ENCODE measurements at regions not wholly inside any gene's neighbourhood (a gene's known extent, or its start where the extent isn't known, plus 50 kb on each side); places are given as distances from the start of the nearest gene placed in this dataset.
"Not testable (repeated sequence)": the region's sequence is repeated elsewhere in the genome, so short reads cannot be mapped to it uniquely, and the experiment has no call there.

DNA sequence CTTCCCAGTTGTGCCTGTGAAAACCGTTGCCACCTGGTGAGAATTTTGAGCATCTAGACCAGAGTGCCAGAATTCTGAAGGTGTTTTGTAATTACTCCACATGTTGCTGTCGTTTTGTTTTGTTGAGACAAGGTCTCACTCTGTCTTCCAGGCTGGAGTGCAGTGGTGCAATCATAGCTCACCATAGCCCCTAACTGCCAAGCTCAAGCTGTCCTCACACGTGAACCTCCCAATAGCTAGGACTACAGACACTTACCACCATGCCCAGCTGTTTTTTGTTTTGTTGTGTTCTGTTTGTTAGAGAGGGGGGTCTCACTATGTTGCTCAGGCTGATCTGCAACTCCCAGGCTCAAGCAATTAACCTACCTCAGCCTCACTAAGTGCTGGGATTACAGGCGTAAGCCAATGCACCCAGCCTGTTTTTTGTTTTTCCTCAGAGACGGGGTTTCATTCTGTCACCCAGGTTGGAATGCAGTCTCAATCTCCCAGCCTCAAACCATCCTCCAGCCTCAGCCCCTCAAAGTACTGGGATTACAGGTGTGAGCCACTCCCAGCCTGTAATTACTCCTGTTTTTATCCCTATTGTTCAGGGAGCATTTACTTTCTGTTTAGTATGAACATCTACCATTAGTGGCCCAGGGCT, 121.1 kb upstream of the DMRT1 start:
- DNase-seq, result no peak

DNA sequence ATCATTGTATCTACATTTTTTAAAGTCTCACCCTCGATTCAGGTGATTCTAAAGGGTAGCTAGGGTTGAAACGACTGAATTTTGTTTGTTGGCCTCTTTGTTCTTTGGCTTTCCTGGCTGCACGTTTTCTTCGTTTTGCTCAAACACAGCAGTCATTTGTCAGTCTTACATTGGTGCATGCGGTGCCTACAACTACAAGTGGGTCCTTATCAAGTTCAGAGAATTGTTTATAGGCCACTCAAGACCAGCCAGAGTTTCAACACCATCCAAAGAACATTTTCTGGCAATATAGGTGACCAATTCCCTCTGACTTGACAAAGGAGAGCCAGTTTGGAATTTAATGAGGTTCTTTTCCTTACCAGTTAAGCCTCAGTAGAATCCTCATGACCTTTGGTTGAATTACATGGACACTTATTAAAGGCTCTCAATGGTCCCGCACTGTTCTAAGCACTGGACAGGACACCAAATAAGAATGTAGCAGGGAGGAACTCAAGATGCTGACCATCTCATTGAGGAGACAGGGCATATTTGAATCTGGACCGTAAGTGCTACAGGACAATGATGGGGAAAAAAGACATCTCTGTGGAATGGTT, 119.0 kb upstream of the DMRT1 start:
- DNase-seq, result no peak

DNA sequence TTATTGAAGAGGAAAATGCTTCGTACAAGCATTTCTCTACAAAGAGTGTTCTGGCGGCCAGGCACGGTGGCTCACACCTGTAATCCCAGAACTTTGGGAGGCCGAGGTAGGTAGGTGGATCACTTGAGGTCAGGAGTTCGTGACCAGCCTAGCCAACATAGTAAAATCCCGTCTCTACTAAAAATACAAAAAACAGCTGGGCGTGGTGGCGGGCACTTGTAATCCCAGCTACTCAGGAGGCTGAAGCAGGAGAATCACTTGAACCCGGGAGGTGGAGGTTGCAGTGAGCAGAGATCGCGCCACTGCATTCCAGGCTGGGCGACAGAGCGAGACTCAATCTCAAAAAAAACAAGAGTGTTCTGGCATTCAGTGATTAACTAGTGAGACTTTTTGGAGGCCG, 117.0 kb upstream of the DMRT1 start:
- not testable (repeated sequence) for DNase-seq

DNA sequence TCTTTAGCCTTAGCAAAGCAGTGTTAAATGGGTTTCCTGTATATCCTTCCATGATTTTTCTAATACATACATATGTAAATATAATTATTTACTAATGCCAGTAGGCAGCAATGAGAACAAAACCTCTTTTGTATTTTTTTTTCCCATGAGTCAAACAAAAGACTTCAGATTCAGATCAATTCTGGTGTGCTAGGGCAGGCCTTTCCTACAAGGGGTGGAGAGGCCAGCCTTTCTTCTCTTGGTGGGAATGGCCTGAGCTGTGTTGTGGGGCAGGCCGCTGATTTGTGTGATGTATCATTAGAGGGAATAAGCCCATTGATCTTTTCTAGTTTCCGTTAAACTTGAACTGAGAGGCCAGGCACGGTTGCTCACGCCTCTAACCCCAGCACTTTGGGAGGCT, 115.5 kb upstream of the DMRT1 start:
- no peak for DNase-seq

DNA sequence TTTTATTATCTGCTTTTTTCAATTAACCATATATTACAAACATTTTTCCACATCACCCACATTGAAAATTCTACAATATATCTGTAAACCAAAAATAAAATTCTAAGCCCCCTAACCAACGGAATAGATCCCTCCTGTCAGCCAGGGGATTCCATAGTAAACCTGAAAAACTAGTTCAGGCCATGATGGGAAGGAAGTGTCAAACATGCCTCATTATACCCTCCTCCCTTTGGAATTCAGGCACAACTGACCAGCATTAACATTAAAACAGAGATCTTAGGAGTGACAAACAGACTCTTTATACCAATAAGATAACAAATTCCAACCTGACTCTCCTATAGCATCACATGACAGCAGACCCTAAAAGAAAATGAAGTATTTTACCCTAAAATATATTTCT, 113.7 kb upstream of the DMRT1 start:
- no peak for DNase-seq

DNA sequence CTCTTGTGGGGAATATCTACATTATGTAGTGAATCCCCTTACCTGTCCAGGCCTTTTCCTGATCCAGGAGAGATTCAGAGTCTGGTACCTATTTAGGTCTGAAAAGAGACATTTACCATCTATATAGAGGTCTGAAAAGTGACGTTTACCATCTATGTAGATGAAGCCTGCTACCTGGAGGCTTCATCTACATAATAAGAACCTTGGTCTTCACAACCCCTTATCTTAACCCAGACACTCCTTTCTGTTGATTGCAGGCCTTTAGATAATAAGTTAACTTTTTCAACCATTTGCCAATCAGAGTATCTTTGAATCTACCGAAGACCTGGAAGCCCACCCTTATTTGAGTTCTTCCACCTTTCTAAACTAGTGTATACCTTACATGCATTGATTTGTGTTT, 113.0 kb upstream of the DMRT1 start:
- no peak for DNase-seq

DNA sequence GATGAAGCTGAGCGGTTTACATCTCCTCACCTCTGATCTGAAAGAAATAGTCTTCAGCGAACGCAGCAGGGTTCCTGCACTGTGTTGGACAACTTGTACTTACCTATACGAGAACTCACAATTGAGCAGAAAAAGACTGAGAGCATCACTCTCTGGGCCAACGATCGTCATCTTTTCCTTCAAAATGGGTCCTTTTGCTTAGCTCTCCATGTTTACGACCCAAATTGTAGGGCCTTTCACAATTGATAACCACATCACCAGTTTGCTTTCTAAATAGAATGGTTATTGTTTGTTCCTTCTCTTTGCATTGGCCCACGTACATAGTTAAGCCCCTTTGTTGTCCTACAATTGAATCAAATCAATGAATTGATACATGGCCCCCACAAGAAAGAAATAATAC, 110.0 kb upstream of the DMRT1 start:
- DNase-seq, result no peak

DNA sequence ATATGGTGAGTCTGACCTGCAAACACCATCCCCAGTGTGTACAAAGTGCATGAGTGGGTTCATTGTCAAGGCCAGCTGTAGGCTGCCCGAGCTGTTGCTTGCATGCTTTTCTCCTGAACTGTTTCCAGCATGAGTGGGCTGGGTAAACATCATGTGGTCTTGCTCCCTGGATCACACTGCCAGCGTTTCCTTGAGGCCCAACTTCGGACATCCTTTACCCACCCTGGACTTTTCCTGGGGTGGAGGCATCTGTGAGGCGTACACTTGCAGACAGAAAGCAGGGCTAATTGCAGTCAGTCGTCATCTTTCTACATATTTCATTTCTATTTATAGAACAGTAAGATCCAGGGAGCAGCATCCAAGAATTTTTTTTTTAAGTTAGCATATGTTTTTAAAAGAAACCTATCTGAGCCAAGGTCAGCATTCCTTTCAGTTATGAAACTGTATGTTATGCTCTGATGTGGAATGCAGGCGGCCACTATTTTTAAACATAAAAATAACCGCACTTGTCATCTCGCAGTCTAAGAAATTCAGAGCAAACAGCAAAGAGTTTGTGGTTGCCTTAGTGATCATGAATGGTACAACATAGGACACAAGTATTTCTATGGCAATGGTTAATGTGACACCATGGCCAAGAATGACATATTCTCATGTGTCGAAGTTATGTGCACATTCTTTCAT, 106.5 kb upstream of the DMRT1 start:
- DNase-seq, result no peak

DNA sequence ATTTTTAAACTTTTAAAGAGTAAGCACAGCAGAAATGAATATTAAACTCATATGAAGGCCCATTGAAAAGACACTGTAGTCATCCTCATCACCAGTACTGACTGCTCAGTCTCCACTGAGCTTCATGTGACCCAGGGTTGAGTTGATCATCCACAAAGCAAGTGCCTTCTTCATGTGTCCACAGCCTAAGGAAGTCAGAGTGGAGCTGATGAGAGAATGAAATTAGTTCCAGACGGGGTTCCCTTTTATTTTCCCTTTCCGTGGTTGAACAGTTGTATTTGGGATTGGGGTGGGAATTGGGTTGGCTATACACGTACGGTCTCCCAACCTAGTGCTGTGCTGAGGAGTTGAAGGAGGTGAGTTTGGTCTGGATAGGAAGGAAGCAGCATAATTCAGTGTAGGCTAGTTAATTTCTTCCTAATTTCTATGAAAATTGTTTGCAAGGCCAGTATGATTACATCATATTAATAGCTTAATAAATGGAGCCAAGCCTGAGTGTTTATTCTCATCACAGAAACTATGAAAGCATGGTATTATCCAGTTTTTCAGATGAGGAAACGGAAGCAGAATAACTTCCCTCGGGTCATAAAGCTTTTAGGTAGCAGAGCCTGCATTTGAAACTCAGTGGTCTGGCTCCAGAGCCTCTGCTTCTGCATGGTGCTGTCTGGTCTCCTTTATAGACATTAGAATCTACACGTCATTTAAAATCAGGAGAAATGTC, 103.9 kb upstream of the DMRT1 start:
- no peak for DNase-seq

DNA sequence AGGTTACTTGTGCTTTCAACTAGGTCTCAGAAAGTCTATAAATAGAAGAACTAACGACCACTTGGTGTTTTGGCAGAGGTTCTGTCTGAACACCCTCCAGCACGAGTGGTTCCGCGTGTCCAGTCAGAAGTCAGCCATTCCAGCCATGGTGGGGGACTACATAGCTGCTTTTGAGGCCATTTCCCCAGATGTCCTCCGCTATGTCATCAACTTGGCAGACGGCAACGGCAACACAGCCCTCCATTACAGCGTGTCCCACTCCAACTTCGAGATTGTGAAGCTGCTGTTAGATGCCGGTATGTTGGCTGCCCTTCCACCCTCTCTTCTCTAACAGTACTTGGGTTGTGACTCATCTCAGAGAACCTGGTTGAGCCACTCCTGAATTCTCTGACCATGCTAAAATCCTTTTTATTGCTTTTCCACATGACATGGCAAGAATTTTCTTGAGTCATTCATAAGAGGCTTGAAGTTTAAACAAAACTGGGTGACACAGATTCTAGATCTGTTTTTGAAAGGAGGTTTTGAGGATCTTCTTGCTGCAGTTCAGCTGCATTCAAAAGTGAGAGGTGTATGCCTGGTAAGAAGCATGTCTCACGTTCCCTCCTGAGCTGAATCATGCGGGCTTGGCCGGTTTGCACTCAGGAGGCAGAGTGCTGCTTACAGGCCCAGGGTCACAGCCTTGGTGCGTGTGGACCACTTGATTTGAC, 103.1 kb upstream of the DMRT1 start:
- DNase-seq, result no peak

DNA sequence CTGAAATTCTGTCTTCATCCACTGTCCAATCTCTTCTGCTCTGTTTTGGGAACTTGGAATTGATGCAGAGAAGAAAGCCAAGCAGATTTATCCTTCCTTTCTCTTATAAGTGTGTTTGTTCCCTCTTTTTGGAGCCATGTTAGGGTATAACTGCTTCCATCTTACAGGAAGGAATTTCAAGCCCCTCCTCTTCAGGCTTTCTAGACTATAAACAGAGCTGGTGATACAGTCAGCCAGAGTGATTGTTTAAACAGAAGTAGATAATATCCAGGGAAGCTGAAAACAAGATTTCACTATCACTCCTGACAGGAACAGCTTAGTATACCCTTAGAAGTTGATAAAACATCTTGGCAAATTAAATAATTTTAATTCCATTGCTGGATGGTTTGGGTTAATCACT, 102.1 kb upstream of the DMRT1 start:
- no peak for DNase-seq

DNA sequence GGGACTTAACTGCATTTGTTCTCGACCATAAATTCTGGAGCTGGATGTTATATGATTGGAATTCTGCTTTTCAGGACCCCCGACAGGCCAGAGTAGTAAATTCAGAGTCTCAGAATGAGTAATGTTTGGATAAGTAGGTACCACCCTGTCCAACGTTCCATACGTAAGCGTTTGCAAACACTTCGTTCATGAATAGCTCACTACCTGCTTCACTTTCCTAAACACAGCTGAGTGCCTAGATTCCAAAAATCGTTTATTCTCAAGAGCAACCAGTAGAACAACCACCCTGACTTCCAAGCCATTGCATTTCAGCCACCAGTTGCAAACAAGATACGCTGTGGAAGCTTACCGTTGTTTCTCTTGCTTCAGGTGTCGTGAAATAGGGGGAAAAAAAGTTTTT, 101.3 kb upstream of the DMRT1 start:
- no peak for DNase-seq

DNA sequence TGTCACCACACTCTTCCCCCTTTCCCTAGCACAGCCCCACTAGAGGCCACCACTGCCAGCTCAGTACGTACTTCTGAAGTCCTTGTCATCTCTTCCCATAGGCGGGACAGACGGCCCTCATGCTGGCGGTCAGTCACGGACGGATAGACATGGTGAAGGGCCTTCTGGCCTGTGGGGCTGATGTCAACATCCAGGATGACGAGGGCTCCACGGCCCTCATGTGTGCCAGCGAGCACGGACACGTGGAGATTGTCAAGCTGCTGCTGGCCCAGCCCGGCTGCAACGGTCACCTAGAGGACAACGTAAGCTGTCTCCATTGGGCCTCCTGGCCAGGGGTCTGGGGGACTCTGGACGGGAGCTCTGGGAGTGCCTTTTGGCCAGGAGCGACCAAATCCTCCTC, 99.4 kb upstream of the DMRT1 start:
- no peak for DNase-seq

DNA sequence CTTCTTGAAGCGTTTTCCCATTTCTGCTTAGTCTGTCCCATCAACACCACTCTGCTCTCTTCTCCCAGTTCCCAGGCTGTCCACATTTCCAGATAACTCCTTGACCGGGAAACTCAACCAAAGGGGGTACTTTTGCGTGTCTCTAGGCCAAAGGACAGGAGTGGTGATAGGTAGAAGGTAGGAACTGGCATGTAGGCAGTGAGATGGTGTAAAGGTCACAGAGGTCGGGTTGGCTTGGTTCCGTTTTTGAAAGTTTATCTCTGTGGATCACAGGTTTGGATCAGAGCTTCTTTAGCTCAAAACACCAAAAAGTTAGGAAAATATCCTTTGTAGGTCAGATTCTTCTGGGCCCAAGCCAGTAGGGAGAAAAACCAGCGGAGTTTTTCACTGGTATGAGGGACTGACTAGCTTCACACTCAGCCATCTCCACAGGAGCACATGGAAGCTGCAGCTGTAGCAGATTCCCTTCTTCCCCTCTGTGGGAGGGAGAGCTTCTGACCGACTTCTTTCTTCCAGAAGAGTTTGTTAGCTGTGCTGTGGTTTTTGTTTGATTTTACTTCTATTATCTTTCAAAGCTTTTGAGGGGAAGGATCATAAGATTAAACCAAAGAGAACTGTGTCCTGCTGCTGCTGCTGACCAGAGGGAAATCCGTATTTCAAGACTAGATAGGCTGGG, 98.4 kb upstream of the DMRT1 start:
- no peak for DNase-seq

DNA sequence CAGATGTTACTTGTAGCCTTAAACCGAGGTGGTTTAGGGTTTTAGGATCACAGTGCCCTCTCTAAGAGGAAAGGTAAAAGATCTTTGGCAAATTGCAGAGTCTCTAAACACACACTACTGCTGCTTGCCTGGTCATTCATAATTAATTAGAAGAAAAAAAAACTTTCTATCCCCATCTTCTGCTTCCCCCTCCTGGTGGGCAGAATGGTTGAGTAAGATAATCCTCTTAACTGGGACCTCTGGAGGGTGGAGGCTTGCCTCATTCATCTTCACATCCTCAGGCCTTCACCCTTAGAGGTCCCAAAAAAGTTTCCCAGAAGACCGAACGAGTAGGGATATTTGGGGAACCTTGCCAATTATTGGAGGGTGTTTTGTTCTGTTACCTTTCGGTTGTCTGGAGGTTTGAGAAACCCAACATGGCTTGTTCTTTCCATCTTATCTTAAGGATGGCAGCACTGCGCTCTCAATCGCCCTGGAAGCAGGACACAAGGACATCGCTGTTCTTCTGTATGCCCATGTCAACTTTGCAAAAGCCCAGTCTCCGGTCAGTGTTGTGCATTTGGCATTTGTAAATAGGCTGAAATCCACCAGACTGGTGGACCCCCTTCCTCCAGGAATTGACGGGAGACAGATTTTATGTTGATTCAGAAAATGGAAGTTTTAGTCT, 97.3 kb upstream of the DMRT1 start:
- DNase-seq, result no peak

DNA sequence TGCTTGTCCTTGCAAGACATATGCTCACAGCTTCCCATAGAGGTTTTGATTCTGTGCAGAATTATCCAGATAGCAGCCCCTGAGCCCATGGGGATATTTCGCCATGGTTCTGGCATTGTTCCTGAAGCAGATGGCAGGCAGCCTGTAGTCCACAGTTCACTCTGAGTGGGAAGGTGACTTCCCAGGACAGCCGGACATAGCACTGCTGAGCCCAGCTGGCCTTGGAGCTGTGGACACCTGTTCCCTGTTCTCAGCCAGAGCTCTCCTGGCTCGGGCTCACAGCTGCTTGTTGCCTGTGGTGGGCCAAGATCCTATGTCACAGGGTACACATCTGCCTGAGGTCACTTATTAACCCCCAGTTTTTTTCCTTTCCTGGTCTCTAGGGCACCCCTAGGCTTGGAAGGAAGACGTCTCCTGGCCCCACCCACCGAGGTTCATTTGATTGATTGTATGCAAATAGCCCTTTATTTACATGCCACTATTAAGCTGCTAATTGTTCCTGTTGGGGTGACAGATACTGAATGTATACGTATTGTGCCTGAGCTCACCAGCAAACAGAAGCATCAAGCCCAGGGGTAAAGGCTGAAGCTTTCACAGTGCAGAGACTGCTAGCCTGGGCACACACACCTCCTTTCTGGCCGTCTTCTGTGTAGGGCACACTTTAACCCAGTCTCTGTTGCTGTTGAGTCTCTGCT, 96.6 kb upstream of the DMRT1 start:
- DNase-seq, result no peak

DNA sequence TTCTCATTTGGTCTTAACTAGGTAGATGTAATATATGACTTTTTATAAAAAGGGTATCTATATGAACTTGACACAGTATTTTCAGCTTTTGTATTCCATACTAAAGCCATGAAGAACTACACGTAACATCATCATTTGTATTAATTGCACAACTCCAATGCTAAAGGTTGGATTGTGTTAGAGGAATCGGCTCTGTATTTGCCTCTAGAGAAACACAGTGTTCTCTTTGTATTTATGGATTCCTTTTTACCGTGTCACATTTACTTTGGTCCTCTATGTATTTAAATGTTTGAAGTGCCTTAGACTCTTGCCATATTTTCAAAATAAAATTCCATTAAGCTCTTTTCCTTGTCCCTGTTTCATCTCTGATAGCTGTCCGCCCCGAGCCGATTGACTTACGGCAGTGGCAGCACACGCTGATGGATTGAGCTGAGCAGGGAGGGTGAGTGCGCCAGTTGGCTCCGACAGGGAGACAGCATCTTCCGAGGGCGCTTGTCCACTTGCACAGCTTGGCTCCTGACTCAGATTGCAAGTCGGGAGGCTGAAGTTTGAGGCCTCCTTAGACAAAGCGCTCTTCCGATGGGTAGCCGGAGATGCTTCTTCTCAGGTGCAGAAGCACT, 95.6 kb upstream of the DMRT1 start:
- no peak for DNase-seq

DNA sequence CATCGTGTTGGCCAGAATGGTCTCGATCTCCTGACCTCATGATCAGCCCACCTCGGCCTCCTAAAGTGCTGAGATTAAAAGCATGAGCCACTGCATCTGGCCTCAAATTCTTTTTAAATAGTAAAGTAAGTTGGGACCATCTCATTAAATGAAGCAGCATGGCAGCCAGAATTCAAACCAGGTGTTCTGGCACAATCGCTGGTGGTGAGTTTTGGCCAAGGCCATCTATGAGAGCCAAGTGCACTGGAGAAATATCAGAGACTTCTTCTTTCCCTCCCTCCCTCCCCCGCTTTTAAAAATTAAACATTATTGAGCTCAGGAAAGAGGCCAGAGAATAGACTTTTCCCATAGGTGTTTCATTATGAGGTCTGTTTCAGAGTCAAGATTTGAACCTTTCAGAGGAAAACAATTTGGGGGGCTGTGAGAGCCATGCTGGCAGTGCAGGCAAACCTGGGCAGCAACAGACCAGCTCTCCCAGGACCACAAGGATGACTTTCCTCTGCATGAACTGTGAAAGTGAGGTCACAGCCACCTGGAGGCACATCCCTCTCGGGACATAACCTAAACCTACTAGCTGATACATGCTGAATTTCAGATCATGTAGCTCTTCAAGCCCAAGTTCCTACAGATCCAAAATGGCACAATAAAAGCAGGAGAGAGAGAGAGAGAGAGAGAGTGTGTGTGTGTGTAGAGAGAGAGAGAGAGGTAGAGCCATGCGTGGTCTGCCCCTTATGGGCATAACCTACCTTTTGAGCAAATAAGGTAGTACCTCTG, 94.6 kb upstream of the DMRT1 start:
- DNase-seq, result no peak

DNA sequence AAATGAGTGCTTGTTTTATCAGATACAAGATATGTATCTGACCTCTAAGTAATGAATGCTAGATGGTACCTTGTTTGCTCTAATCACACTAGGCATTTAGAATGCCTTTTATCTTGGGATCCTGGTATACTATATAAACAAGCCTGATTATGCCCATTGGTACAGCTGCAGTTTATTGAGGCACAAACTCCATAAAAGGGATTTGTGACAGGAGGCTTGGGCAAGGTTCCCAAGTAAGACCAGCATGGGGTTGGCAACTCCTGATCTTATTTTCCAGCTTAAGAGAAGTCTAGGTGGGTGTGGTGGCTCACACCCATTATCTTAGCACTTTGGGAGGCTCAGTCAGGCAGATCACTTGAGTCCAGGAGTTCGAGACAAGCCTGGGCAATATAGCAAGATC, 93.9 kb upstream of the DMRT1 start:
- no peak for DNase-seq

DNA sequence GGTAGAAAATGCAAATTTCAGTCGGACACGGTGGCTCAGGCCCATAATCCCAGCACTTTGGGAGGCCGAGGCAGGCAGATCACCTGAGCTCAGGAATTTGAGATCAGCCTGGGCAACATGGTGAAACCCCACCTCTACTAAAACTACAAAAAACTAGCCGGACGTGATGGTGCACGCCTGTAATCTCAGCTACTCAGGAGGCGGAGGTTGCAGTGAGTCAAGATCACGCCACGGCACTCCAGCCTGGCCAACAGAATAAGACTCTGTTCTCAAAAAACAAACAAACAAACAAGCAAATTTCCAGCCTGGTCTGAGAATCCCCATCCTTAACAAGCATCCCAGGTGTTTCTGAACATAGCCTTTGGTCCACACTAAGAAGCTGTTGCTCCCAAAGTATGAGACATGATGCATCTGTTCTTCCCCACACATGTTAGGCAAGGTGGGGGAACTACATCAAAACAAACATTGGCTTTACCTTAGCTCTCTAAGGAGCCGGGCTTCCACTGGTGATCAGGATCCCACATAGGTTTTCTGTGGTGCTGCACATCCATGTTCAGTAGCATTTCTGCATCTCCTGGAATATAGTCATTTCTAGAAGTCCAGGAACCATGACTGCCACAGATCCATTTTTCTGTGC, 92.5 kb upstream of the DMRT1 start:
- DNase-seq, result no peak
